H9 (cell line): ENCODE measurements at regions not wholly inside any gene's neighbourhood (a gene's known extent, or its start where the extent isn't known, plus 50 kb on each side); places are given as distances from the start of the nearest gene placed in this dataset.

Experiments
- DNase-seq: peaks from one replicate; pipeline ENCODE4 v3.0.0-alpha.2; 2017
- H2AFZ ChIP-seq: one replicate; pipeline ENCODE4 v1.6.1; 2013; ENCODE audit warnings: mild to moderate bottlenecking, low read length, control low read depth, moderate library complexity
- H2AK5ac ChIP-seq: 2 replicates; pipeline ENCODE4 v1.6.1; 2013; ENCODE audit warnings: low read length, control low read depth, mixed read lengths; ENCODE audit not compliant: insufficient read length
- H2BK120ac ChIP-seq: one replicate; pipeline ENCODE4 v1.6.1; 2013; ENCODE audit warnings: low read depth, mild to moderate bottlenecking, low read length, control low read depth, inconsistent platforms; ENCODE audit not compliant: poor library complexity, severe bottlenecking
- H2BK12ac ChIP-seq: 2 replicates; pipeline ENCODE4 v1.6.1; 2013; ENCODE audit warnings: low read length, control low read depth, mixed read lengths, low read depth; ENCODE audit not compliant: insufficient read length
- H2BK15ac ChIP-seq: 2 replicates; pipeline ENCODE4 v1.6.1; 2013; ENCODE audit warnings: low read depth, low read length, control low read depth
- H2BK20ac ChIP-seq: one replicate; pipeline ENCODE4 v1.6.1; 2013; ENCODE audit warnings: low read depth, mild to moderate bottlenecking, low read length, control low read depth, inconsistent platforms; ENCODE audit not compliant: poor library complexity, severe bottlenecking
- H2BK5ac ChIP-seq: 2 replicates; pipeline ENCODE4 v1.6.1; 2013; ENCODE audit warnings: low read length, control low read depth, mixed read lengths; ENCODE audit not compliant: insufficient read length
- H3K14ac ChIP-seq: 2 replicates; pipeline ENCODE4 v1.6.1; 2013; ENCODE audit warnings: low read length, control low read depth; ENCODE audit not compliant: insufficient read depth
- H3K18ac ChIP-seq: 2 replicates; pipeline ENCODE4 v1.6.1; 2013; ENCODE audit warnings: low read depth, mild to moderate bottlenecking, mixed read lengths, low read length, control low read depth; ENCODE audit not compliant: insufficient read length
- H3K23ac ChIP-seq: 2 replicates; pipeline ENCODE4 v1.6.1; 2013; ENCODE audit warnings: low read length, control low read depth, mixed read lengths, low read depth; ENCODE audit not compliant: insufficient read length
- H3K23me2 ChIP-seq: 2 replicates; pipeline ENCODE4 v1.6.1; 2013; ENCODE audit warnings: low read depth, mild to moderate bottlenecking, mixed read lengths, low read length, control low read depth; ENCODE audit not compliant: insufficient read length, poor library complexity, severe bottlenecking
- H3K27ac ChIP-seq: 2 replicates; pipeline ENCODE4 v1.5.1; 2013; ENCODE audit warnings: low read length, control low read depth, mixed read lengths, low read depth; ENCODE audit not compliant: insufficient read length
- H3K27me3 ChIP-seq: 2 replicates; pipeline ENCODE4 v1.6.1; 2013; ENCODE audit warnings: low read length, control low read depth, inconsistent platforms; ENCODE audit not compliant: insufficient read depth
- H3K4ac ChIP-seq: 2 replicates; pipeline ENCODE4 v1.6.1; 2013; ENCODE audit warnings: low read depth, mild to moderate bottlenecking, control low read depth, inconsistent platforms, low read length, moderate library complexity
- H3K4me1 ChIP-seq: 2 replicates; pipeline ENCODE4 v1.6.1; 2013; ENCODE audit warnings: low read length, control low read depth, inconsistent platforms; ENCODE audit not compliant: insufficient read depth
- H3K4me2 ChIP-seq: 2 replicates; pipeline ENCODE4 v1.6.1; 2013; ENCODE audit warnings: low read length, control low read depth, mixed read lengths; ENCODE audit not compliant: insufficient read length, insufficient read depth
- H3K56ac ChIP-seq: 2 replicates; pipeline ENCODE4 v1.6.1; 2013; ENCODE audit warnings: low read depth, mild to moderate bottlenecking, mixed read lengths, low read length, control low read depth; ENCODE audit not compliant: insufficient read length
- H3K79me1 ChIP-seq: 2 replicates; pipeline ENCODE4 v1.6.1; 2013; ENCODE audit warnings: low read depth, mild to moderate bottlenecking, moderate library complexity, low read length, control low read depth, inconsistent platforms; ENCODE audit not compliant: insufficient read depth, poor library complexity, severe bottlenecking
- H3K79me2 ChIP-seq: 2 replicates; pipeline ENCODE4 v1.6.1; 2013; ENCODE audit warnings: low read length, control low read depth, inconsistent platforms; ENCODE audit not compliant: insufficient read depth
- H3K9ac ChIP-seq: 2 replicates; pipeline ENCODE4 v1.6.1; 2013; ENCODE audit warnings: low read length, control low read depth, mixed read lengths; ENCODE audit not compliant: insufficient read length; ENCODE audit errors: extremely low read depth
- H3K9me3 ChIP-seq: one replicate; pipeline ENCODE4 v1.6.1; 2013; ENCODE audit warnings: low read depth, low read length, inconsistent platforms; ENCODE audit not compliant: control insufficient read depth
- H3T11ph ChIP-seq: one replicate; pipeline ENCODE4 v1.6.1; 2013; ENCODE audit warnings: mild to moderate bottlenecking, low read length, control low read depth, inconsistent platforms
- H4K20me1 ChIP-seq: one replicate; pipeline ENCODE4 v1.6.1; 2013; ENCODE audit not compliant: control insufficient read depth, insufficient read length, insufficient read depth
- H4K5ac ChIP-seq: 2 replicates; pipeline ENCODE4 v1.6.1; 2013; ENCODE audit warnings: low read depth, mild to moderate bottlenecking, mixed read lengths, low read length, control low read depth; ENCODE audit not compliant: insufficient read length
- H4K8ac ChIP-seq: replicated peaks from 2 replicates; pipeline ENCODE4 v1.6.1; 2013; ENCODE audit warnings: low read length, control low read depth, mixed read lengths, low read depth; ENCODE audit not compliant: insufficient read length
- H4K91ac ChIP-seq: 2 replicates; pipeline ENCODE4 v1.6.1; 2013; ENCODE audit warnings: low read depth, mild to moderate bottlenecking, moderate library complexity, mixed read lengths, low read length, control low read depth; ENCODE audit not compliant: insufficient read length
- H3K27ac Mint-ChIP-seq, 3 experiments: 2 replicates in 2 of 3; 3 replicates in 1 of 3; pipeline ENCODE4 v1.8.0; 2020 to 2021; ENCODE audit warnings: mixed read lengths in 3 of 3, mild to moderate bottlenecking in 1 of 3, moderate library complexity in 1 of 3
- H3K27me3 Mint-ChIP-seq: 2 replicates; pipeline ENCODE4 v1.8.0; 2021; ENCODE audit warnings: low read depth, mild to moderate bottlenecking, moderate library complexity, mixed read lengths
- H3K36me3 Mint-ChIP-seq, 3 experiments: 2 replicates in 2 of 3; 3 replicates in 1 of 3; pipeline ENCODE4 v1.8.0; 2020 to 2021; ENCODE audit warnings: low read depth in 3 of 3, mixed read lengths in 3 of 3; ENCODE audit not compliant: insufficient read depth in 1 of 3
- H3K4me1 Mint-ChIP-seq, 2 experiments: 2 replicates each; pipeline ENCODE4 v1.8.0; 2020; ENCODE audit warnings: mixed read lengths in 2 of 2
- H3K4me3 Mint-ChIP-seq, 2 experiments: 2 replicates in 1 of 2; 3 replicates in 1 of 2; pipeline ENCODE4 v1.8.0; 2020 to 2021; ENCODE audit warnings: mild to moderate bottlenecking in 2 of 2, mixed read lengths in 2 of 2, moderate library complexity in 1 of 2
- H3K9me3 Mint-ChIP-seq, 2 experiments: 2 replicates in 1 of 2; 3 replicates in 1 of 2; pipeline ENCODE4 v1.8.0; 2020; ENCODE audit warnings: mild to moderate bottlenecking in 2 of 2, mixed read lengths in 2 of 2, moderate library complexity in 1 of 2
- WGBS: extraction: QIAGEN DNeasy Blood & Tissue Kit; methylation state at CpG from one replicate; pipeline ENCODE4 v1.1.7; 2013; ENCODE audit warnings: missing lambda C conversion rate, low lambda C conversion rate, mixed read lengths; ENCODE audit not compliant: insufficient read length; ENCODE audit errors: extremely low coverage; 5-methylcytosine and 5-hydroxymethylcytosine counted together
- TF ChIP-seq, protein P1 (sequence below): fragments of 200-600 bp; sonication (generic); conservative IDR thresholded peaks from 3 replicates; pipeline ENCODE4 v1.8.0; 2021; ENCODE audit warnings: antibody characterized with exemption, mild to moderate bottlenecking

DNA sequence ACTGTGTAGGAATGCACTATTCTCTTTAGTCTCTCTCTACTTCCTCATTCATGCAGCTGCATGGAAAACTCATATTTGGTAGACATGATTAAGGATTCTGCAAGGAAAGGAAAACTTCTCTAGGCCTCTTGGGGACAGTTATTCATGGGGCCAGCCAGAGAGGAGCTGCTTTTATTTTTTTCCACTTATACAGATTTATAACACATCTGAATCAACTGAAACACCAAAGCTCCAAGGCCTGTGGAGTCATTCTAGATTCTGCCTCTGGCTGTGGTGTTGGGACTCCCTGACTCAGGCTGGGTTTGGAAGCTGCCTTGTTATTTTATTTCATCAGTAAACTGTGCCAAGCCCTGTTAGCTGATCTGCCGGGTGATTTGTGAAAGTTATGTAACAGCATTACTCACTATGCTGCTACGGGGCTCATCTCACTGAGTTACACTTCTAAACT, 83.9 kb upstream of the EDEM3 start:
- Histone ChIP-seq H2AK5ac (no peak overlapping the region), H3K9me3 (no peaks in the 10 kb centered on the region), H3K56ac (no peak overlapping the region), H4K91ac (no peak overlapping the region), H3K14ac (no peak overlapping the region), H3K23ac (no peak overlapping the region), H3K79me2 (no peaks in the 10 kb centered on the region), H3T11ph (no peak overlapping the region), H2BK5ac (no peak overlapping the region), H4K5ac (no peak overlapping the region), H3K27me3 (no peaks in the 10 kb centered on the region), H2BK120ac (no peak overlapping the region), H3K4me1 (no peaks in the 10 kb centered on the region), H3K9ac (no peak overlapping the region), H3K4me2 (no peak overlapping the region), H2BK15ac (no peak overlapping the region), H3K27ac (no peak overlapping the region), H3K23me2 (no peaks in the 10 kb centered on the region), H2BK20ac (no peak overlapping the region), H4K8ac (no peak overlapping the region), H3K18ac (no peak overlapping the region), H2BK12ac (no peak overlapping the region), H3K4ac (no peak overlapping the region), H4K20me1 (no peaks in the 10 kb centered on the region), H3K79me1 (no peaks in the 10 kb centered on the region), H2AFZ (no peak overlapping the region)
- TF ChIP-seq, protein P1, sequence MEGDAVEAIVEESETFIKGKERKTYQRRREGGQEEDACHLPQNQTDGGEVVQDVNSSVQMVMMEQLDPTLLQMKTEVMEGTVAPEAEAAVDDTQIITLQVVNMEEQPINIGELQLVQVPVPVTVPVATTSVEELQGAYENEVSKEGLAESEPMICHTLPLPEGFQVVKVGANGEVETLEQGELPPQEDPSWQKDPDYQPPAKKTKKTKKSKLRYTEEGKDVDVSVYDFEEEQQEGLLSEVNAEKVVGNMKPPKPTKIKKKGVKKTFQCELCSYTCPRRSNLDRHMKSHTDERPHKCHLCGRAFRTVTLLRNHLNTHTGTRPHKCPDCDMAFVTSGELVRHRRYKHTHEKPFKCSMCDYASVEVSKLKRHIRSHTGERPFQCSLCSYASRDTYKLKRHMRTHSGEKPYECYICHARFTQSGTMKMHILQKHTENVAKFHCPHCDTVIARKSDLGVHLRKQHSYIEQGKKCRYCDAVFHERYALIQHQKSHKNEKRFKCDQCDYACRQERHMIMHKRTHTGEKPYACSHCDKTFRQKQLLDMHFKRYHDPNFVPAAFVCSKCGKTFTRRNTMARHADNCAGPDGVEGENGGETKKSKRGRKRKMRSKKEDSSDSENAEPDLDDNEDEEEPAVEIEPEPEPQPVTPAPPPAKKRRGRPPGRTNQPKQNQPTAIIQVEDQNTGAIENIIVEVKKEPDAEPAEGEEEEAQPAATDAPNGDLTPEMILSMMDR: no peak
- WGBS: no CpG with 5 or more reads among the region's 2 CpGs
- H3K4me1 Mint-ChIP-seq: peaks cover 3 to 7% of the 10 kb centered on the region in 2 experiments; a peak in 3 of 4 replicates
- H3K4me3 Mint-ChIP-seq: no peak overlapping the region
- peaks cover 3 to 12% of the 10 kb centered on the region in 2 experiments; a peak in 4 of 5 replicates for H3K9me3 Mint-ChIP-seq
- no peak overlapping the region for H3K27ac Mint-ChIP-seq
- peaks cover 2 to 10% (median 8%) of the 10 kb centered on the region in 3 experiments; a peak in 4 of 7 replicates for H3K36me3 Mint-ChIP-seq
- no peak for DNase-seq
- H3K27me3 Mint-ChIP-seq: peaks cover 2% of the 10 kb centered on the region; the same call in 1 of the 2 replicates
